ENCODE measurements at regions not wholly inside any gene's neighbourhood (a gene's known extent, or its start where the extent isn't known, plus 50 kb on each side); places are given as distances from the start of the nearest gene placed in this dataset.

GRCh38 chr5:39605145-39605544, 180.4 kb upstream of the DAB2 start:
- TF ChIP-seq CTCF (conservative IDR thresholded peaks at IDR 0.05) (no peak), ZFX (IDR thresholded peaks at IDR 0.05) (no peak)
